ENCODE measurements at regions not wholly inside any gene's neighbourhood (a gene's known extent, or its start where the extent isn't known, plus 50 kb on each side); places are given as distances from the start of the nearest gene placed in this dataset.

GRCh38 chr3:87501076-87501475 lies 224.7 kb upstream of the POU1F1 start:
- no peak overlapping the region for H3K4me3 ChIP-seq
- 47 to 57% methylated on average over 2 to 3 of the region's 3 CpGs for WGBS, 2 donors (ENCODE audit: low coverage in 1 of 2)
- no peak overlapping the region for H3K27ac ChIP-seq
- H3K27me3 ChIP-seq = no peaks in the 10 kb centered on the region
- H3K9me3 ChIP-seq = no peaks in the 10 kb centered on the region
- TF ChIP-seq POLR2A (IDR thresholded peaks at IDR 0.05) (no peak), EP300 (IDR thresholded peaks at IDR 0.05; ENCODE audit: low read depth) (no peak), POLR2AphosphoS5 (IDR thresholded peaks at IDR 0.05) (no peak), CTCF (IDR thresholded peaks at IDR 0.05) (no peak)
- DNase-seq = no peak
- no peaks in the 10 kb centered on the region for H3K4me1 ChIP-seq
- intact Hi-C loops (cut with DNase I; ENCODE audit: low total_unique reads) = no loop called here
- no peaks in the 10 kb centered on the region for H3K36me3 ChIP-seq
- in situ Hi-C loops (cut with MboI; ENCODE audit: low pct_ligation_motif_present in 1 of 4, low pct_unique_long_range_greater_than_20kb in 1 of 4, low sequenced_read_pairs in 3 of 4) = no loop called here

GRCh38 chr3:87498358-87499080 lies 222.1 kb upstream of the POU1F1 start:
- H3K9me3 ChIP-seq = no peaks in the 10 kb centered on the region
- DNase-seq = no peak
- no peak overlapping the region for H3K4me3 ChIP-seq
- intact Hi-C loops (cut with DNase I; ENCODE audit: low total_unique reads) = no loop called here
- TF ChIP-seq CTCF (IDR thresholded peaks at IDR 0.05) (no peak), EP300 (IDR thresholded peaks at IDR 0.05; ENCODE audit: low read depth) (no peak), POLR2AphosphoS5 (IDR thresholded peaks at IDR 0.05) (no peak), POLR2A (IDR thresholded peaks at IDR 0.05) (no peak)
- 75 to 78% methylated on average over 1 of the region's 1 CpG for WGBS, 2 donors (ENCODE audit: low coverage in 1 of 2)
- no peak overlapping the region for H3K27ac ChIP-seq
- no peaks in the 10 kb centered on the region for H3K27me3 ChIP-seq
- no peaks in the 10 kb centered on the region for H3K36me3 ChIP-seq
- in situ Hi-C loops (cut with MboI; ENCODE audit: low pct_ligation_motif_present in 1 of 4, low pct_unique_long_range_greater_than_20kb in 1 of 4, low sequenced_read_pairs in 3 of 4) = no loop called here
- no peaks in the 10 kb centered on the region for H3K4me1 ChIP-seq

- no peak overlapping the region for H3K27ac ChIP-seq
- no peaks in the 10 kb centered on the region for H3K36me3 ChIP-seq
- intact Hi-C loops (cut with DNase I; ENCODE audit: low total_unique reads) = no loop called here
- 11 to 56% methylated on average over 1 of the region's 1 CpG for WGBS, 2 donors (ENCODE audit: low coverage in 1 of 2)
- H3K4me1 ChIP-seq = no peaks in the 10 kb centered on the region
- in situ Hi-C loops (cut with MboI; ENCODE audit: low pct_ligation_motif_present in 1 of 4, low pct_unique_long_range_greater_than_20kb in 1 of 4, low sequenced_read_pairs in 3 of 4) = no loop called here
- no peaks in the 10 kb centered on the region for H3K9me3 ChIP-seq
- H3K4me3 ChIP-seq = no peak overlapping the region
- H3K27me3 ChIP-seq = no peaks in the 10 kb centered on the region
- DNase-seq = no peak
- TF ChIP-seq POLR2A (IDR thresholded peaks at IDR 0.05) (no peak), POLR2AphosphoS5 (IDR thresholded peaks at IDR 0.05) (no peak), CTCF (IDR thresholded peaks at IDR 0.05) (no peak), EP300 (IDR thresholded peaks at IDR 0.05; ENCODE audit: low read depth) (no peak)
Measured at GRCh38 chr3:87495938-87496337, 219.6 kb upstream of the POU1F1 start.

GRCh38 chr3:87494264-87494663 lies 217.9 kb upstream of the POU1F1 start:
- DNase-seq = no peak
- intact Hi-C loops (cut with DNase I; ENCODE audit: low total_unique reads) = no loop called here
- in situ Hi-C loops (cut with MboI; ENCODE audit: low pct_ligation_motif_present in 1 of 4, low pct_unique_long_range_greater_than_20kb in 1 of 4, low sequenced_read_pairs in 3 of 4) = no loop called here

More at GRCh38 chr3:87494264-87494663, 217.9 kb upstream of the POU1F1 start:
- no peaks in the 10 kb centered on the region for H3K4me1 ChIP-seq
- no peak overlapping the region for H3K4me3 ChIP-seq
- no peaks in the 10 kb centered on the region for H3K27me3 ChIP-seq
- TF ChIP-seq EP300 (IDR thresholded peaks at IDR 0.05; ENCODE audit: low read depth) = no peak
- TF ChIP-seq CTCF (IDR thresholded peaks at IDR 0.05) = no peak
- no peak for TF ChIP-seq POLR2AphosphoS5 (IDR thresholded peaks at IDR 0.05)
- no peak for TF ChIP-seq POLR2A (IDR thresholded peaks at IDR 0.05)
- no peaks in the 10 kb centered on the region for H3K9me3 ChIP-seq
- WGBS, 2 donors (ENCODE audit: low coverage in 1 of 2) = 0% methylated on average over 1 of the region's 1 CpG; no CpG with 5 or more reads in 1 of the 2 donors
- H3K36me3 ChIP-seq = no peaks in the 10 kb centered on the region
- H3K27ac ChIP-seq = no peak overlapping the region
